ENCODE measurements at regions not wholly inside any gene's neighbourhood (a gene's known extent, or its start where the extent isn't known, plus 50 kb on each side); places are given as distances from the start of the nearest gene placed in this dataset.

DNA sequence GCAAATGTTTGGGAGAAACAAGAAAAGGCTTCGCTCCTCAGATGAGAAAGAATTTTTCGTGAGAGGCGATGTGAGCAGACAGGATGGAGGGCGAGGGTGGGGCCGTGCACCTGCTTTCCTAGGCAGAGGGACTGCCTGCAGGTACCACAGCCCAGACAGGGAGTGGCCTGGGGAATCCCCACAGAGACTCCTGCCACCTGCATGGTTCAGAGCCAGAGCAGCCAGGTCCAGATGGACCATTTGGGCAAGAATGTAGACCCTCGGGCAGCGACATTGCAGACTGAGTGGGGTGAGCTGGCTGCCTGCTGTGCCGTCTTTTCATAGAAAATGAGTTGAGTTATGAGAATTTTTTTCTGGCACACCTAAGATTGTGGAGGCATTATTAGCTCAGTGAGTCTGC lies 216.8 kb downstream of the SNX10 start:
- no peak for TF ChIP-seq EZH2 (IDR thresholded peaks at IDR 0.05)
- no peak for TF ChIP-seq CBX3 (IDR thresholded peaks at IDR 0.05; ENCODE audit: low read depth)
- TF ChIP-seq, protein P1, sequence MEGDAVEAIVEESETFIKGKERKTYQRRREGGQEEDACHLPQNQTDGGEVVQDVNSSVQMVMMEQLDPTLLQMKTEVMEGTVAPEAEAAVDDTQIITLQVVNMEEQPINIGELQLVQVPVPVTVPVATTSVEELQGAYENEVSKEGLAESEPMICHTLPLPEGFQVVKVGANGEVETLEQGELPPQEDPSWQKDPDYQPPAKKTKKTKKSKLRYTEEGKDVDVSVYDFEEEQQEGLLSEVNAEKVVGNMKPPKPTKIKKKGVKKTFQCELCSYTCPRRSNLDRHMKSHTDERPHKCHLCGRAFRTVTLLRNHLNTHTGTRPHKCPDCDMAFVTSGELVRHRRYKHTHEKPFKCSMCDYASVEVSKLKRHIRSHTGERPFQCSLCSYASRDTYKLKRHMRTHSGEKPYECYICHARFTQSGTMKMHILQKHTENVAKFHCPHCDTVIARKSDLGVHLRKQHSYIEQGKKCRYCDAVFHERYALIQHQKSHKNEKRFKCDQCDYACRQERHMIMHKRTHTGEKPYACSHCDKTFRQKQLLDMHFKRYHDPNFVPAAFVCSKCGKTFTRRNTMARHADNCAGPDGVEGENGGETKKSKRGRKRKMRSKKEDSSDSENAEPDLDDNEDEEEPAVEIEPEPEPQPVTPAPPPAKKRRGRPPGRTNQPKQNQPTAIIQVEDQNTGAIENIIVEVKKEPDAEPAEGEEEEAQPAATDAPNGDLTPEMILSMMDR (IDR thresholded peaks at IDR 0.05 in 2 of 3, conservative IDR thresholded peaks at IDR 0.05 in 1 of 3; ENCODE audit: borderline replicate concordance in 1 of 3, insufficient read depth in 1 of 3, low read depth in 2 of 3, low read length in 2 of 3) = no peak
- no peak for TF ChIP-seq TCF7L2 (IDR thresholded peaks at IDR 0.05; ENCODE audit: borderline replicate concordance, extremely low read depth, insufficient read depth, insufficient read length)
- intact Hi-C loops (cut with micrococcal nuclease) = loop anchor here (10.0 kb wide), 1 partner anchor 614 kb away; no protein-coding TSS in a partner anchor
- no peaks in the 10 kb centered on the region for H3K36me3 ChIP-seq (ENCODE audit: control insufficient read depth in 1 of 2, insufficient read depth in 2 of 2, low read length in 2 of 2)
- H2AFZ ChIP-seq (ENCODE audit: low read depth, low read length, poor library complexity, severe bottlenecking) = no peak overlapping the region
- ChIA-PET CTCF (interaction anchor here (1.5 kb wide), 1 partner anchor 139 kb away, joined by 5 read pairs; no protein-coding TSS in a partner anchor), POLR2A (no interaction called here), RAD21 (ENCODE audit: low non-redundant PET in 1 of 2, low total read pairs in 2 of 2, uncharacterized antibody in 2 of 2, unreplicated experiment in 2 of 2) (interaction anchor here in 1 of 2 experiments (1.5 kb wide), 1 partner anchor 138 kb away, joined by 3 read pairs; no protein-coding TSS in a partner anchor)
- no peak overlapping the region for H3K4me3 ChIP-seq (replicated peaks in 1 of 2; ENCODE audit: low read depth in 1 of 2, low read length in 2 of 2)
- H3K27ac ChIP-seq (ENCODE audit: low read depth, low read length) = no peak overlapping the region
- no peaks in the 10 kb centered on the region for H3K9me3 ChIP-seq (ENCODE audit: control insufficient read depth in 1 of 2, insufficient read depth in 1 of 2, low read depth in 1 of 2, low read length in 2 of 2)
- no peaks in the 10 kb centered on the region for H3K79me2 ChIP-seq (ENCODE audit: insufficient read depth, low read length)
- H4K20me1 ChIP-seq (ENCODE audit: insufficient read depth) = no peaks in the 10 kb centered on the region
- no peak for DNase-seq (ENCODE audit: low read depth, low spot score)
- H3K4me2 ChIP-seq (ENCODE audit: low read length) = no peak overlapping the region
- H3K9me2 ChIP-seq (ENCODE audit: insufficient read depth) = no peaks in the 10 kb centered on the region
- BruUV-seq (replicated peaks) = no TSS peak
- no peak for ATAC-seq
- no peaks in the 10 kb centered on the region for H3K27me3 ChIP-seq (ENCODE audit: insufficient read depth, low read length)
- H3K4me1 ChIP-seq (ENCODE audit: control insufficient read depth in 1 of 2, insufficient read depth in 2 of 2, low read length in 2 of 2) = no peaks in the 10 kb centered on the region
- no peak overlapping the region for H3K9ac ChIP-seq (ENCODE audit: low read length)

DNA sequence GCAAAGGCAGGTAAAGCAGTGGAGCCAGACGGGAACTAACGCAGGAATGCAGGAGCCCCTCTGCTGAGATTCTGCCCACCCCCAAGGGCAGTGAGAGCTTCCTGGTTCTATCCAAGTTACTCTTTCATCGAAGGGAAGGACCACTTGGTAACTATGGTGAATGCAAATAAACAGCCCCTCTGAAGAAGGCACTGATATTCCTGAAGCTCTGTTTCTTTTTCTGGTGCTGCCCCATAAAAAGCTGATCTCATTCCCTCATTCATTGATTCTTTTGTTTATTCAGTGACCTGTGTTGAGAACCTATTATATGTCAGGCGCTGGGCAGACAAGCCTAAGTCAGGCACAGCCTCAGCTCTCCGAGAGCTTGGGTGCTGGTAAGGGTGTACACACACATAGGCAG lies 217.3 kb downstream of the SNX10 start:
- no peaks in the 10 kb centered on the region for H4K20me1 ChIP-seq (ENCODE audit: insufficient read depth)
- ATAC-seq (no peak), DNase-seq (ENCODE audit: low read depth, low spot score) (no peak)
- H3K4me1 ChIP-seq (ENCODE audit: control insufficient read depth in 1 of 2, insufficient read depth in 2 of 2, low read length in 2 of 2) = no peaks in the 10 kb centered on the region
- H3K9me2 ChIP-seq (ENCODE audit: insufficient read depth) = no peaks in the 10 kb centered on the region
- no peak overlapping the region for H2AFZ ChIP-seq (ENCODE audit: low read depth, low read length, poor library complexity, severe bottlenecking)
- intact Hi-C loops (cut with micrococcal nuclease) = loop anchor here (10.0 kb wide), 1 partner anchor 614 kb away; no protein-coding TSS in a partner anchor
- BruUV-seq (replicated peaks) = no TSS peak
- no peak overlapping the region for H3K9ac ChIP-seq (ENCODE audit: low read length)
- ChIA-PET RAD21 (ENCODE audit: low non-redundant PET in 1 of 2, low total read pairs in 2 of 2, uncharacterized antibody in 2 of 2, unreplicated experiment in 2 of 2) (no interaction called here), POLR2A (no interaction called here), CTCF (interaction anchor here (1.5 kb wide), 1 partner anchor 140 kb away, joined by 5 read pairs; no protein-coding TSS in a partner anchor)
- no peak overlapping the region for H3K4me2 ChIP-seq (ENCODE audit: low read length)
- H3K4me3 ChIP-seq (replicated peaks in 1 of 2; ENCODE audit: low read depth in 1 of 2, low read length in 2 of 2) = no peak overlapping the region
- H3K27me3 ChIP-seq (ENCODE audit: insufficient read depth, low read length) = no peaks in the 10 kb centered on the region
- no peak overlapping the region for H3K27ac ChIP-seq (ENCODE audit: low read depth, low read length)
- no peaks in the 10 kb centered on the region for H3K9me3 ChIP-seq (ENCODE audit: control insufficient read depth in 1 of 2, insufficient read depth in 1 of 2, low read depth in 1 of 2, low read length in 2 of 2)
- no peaks in the 10 kb centered on the region for H3K79me2 ChIP-seq (ENCODE audit: insufficient read depth, low read length)
- H3K36me3 ChIP-seq (ENCODE audit: control insufficient read depth in 1 of 2, insufficient read depth in 2 of 2, low read length in 2 of 2) = no peaks in the 10 kb centered on the region
- no peak for TF ChIP-seq CBX3 (IDR thresholded peaks at IDR 0.05; ENCODE audit: low read depth)
- TF ChIP-seq EZH2phosphoT487 (IDR thresholded peaks at IDR 0.05; ENCODE audit: borderline replicate concordance) = no peak
- no peak for TF ChIP-seq RAD21 (IDR thresholded peaks at IDR 0.05; ENCODE audit: low read depth)
- TF ChIP-seq, protein P2, sequence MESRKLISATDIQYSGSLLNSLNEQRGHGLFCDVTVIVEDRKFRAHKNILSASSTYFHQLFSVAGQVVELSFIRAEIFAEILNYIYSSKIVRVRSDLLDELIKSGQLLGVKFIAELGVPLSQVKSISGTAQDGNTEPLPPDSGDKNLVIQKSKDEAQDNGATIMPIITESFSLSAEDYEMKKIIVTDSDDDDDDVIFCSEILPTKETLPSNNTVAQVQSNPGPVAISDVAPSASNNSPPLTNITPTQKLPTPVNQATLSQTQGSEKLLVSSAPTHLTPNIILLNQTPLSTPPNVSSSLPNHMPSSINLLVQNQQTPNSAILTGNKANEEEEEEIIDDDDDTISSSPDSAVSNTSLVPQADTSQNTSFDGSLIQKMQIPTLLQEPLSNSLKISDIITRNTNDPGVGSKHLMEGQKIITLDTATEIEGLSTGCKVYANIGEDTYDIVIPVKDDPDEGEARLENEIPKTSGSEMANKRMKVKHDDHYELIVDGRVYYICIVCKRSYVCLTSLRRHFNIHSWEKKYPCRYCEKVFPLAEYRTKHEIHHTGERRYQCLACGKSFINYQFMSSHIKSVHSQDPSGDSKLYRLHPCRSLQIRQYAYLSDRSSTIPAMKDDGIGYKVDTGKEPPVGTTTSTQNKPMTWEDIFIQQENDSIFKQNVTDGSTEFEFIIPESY (IDR thresholded peaks at IDR 0.05; ENCODE audit: extremely low read depth, insufficient replicate concordance, low read length) = no peak
- TF ChIP-seq, protein P3, sequence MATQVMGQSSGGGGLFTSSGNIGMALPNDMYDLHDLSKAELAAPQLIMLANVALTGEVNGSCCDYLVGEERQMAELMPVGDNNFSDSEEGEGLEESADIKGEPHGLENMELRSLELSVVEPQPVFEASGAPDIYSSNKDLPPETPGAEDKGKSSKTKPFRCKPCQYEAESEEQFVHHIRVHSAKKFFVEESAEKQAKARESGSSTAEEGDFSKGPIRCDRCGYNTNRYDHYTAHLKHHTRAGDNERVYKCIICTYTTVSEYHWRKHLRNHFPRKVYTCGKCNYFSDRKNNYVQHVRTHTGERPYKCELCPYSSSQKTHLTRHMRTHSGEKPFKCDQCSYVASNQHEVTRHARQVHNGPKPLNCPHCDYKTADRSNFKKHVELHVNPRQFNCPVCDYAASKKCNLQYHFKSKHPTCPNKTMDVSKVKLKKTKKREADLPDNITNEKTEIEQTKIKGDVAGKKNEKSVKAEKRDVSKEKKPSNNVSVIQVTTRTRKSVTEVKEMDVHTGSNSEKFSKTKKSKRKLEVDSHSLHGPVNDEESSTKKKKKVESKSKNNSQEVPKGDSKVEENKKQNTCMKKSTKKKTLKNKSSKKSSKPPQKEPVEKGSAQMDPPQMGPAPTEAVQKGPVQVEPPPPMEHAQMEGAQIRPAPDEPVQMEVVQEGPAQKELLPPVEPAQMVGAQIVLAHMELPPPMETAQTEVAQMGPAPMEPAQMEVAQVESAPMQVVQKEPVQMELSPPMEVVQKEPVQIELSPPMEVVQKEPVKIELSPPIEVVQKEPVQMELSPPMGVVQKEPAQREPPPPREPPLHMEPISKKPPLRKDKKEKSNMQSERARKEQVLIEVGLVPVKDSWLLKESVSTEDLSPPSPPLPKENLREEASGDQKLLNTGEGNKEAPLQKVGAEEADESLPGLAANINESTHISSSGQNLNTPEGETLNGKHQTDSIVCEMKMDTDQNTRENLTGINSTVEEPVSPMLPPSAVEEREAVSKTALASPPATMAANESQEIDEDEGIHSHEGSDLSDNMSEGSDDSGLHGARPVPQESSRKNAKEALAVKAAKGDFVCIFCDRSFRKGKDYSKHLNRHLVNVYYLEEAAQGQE (IDR thresholded peaks at IDR 0.05; ENCODE audit: low read depth) = no peak
- TF ChIP-seq SRF (IDR thresholded peaks at IDR 0.05; ENCODE audit: low read depth) = no peak
